CD4-positive, alpha-beta T cell treated with Interleukin-17A for 1 hour (primary cell): ENCODE measurements at regions not wholly inside any gene's neighbourhood (a gene's known extent, or its start where the extent isn't known, plus 50 kb on each side); places are given as distances from the start of the nearest gene placed in this dataset.

Source experiments
- DNase-seq: peaks from one replicate; pipeline ENCODE4 v3.0.0-alpha.2; 2020

GRCh38 chr10:44627591-44628354, 242.9 kb upstream of the CXCL12 start:
- no peak for DNase-seq

GRCh38 chr10:44628921-44629320, 244.0 kb upstream of the CXCL12 start:
- DNase-seq = no peak

- no peak for DNase-seq
Measured at GRCh38 chr10:44635176-44635575, 250.3 kb upstream of the CXCL12 start.

DNA sequence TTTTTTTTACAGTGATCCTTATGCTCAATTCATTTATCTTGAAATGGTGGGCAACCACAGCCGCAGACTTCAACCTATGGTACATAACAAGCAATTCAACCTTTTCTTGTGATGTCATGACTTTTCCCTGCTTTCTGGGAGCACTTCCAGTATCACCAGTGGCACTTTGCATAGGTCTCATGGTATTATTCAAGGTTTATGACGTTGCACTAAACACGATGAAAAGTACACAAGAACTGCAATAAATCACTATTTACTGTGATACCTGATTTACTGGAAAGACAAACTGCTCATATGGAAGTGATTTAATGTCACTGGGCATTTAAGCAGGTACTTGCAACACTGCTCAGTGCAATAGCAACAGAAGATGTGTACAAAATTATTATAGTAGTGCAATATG, 251.7 kb upstream of the CXCL12 start:
- no peak for DNase-seq

- DNase-seq = no peak
Measured at GRCh38 chr10:44640429-44640828, 255.5 kb upstream of the CXCL12 start.

DNA sequence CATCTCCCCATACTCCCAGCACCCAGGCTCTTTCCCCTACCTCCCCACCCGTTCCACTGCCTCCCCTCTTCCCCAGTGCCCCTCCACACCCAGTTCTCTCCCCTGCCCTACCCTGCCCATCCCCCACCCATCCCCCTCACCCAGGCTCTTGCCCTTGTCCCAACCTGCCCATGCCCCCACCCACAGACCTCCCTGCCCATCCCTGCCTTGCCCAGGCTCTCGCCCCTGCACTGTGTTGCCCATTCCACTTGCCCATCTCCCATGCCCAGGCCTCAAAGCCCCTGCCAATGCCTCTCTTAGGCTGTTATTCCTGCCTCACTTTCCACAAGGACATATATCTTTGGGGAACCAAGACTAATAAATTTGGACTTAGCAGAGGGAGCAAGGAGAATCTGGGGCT, 262.6 kb upstream of the CXCL12 start:
- DNase-seq = no peak

DNA sequence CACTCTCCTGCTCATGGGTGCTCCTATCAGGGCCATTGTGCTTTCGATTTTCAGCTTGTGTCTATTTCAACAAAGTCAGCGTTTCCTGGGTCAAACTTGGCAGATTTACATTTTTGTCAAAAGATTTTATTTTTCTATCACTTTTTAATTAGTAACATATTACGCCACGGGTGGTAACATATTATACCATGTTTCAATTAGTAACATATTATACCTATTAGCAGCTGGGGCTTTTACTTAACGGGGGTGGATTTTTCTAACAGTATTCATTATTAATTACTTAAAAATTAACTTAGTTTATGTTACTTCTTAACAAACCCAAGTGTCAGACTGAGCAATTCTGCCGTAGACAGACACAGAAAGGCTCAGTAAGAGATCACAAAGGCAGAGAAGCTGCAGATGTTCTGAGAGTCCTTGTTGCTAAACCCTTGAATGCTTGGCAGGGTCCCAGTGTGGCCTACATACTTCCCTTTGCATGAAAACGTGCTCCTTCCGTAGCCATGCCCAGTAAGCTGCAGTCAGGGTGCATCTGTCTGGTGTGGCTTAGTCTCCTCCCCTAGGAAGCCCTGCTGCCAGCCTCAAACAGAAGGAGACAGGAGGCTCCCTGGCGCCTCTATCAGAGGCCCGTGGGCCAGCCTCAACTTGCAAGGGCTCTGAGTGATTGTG, 263.1 kb upstream of the CXCL12 start:
- DNase-seq = no peak

- no peak for DNase-seq
Measured at GRCh38 chr10:44650691-44651661, 260.2 kb upstream of the TMEM72 start.

GRCh38 chr10:44651834-44652233, 259.3 kb upstream of the TMEM72 start:
- no peak for DNase-seq

- no peak for DNase-seq
Measured at GRCh38 chr10:44659320-44659719, 251.8 kb upstream of the TMEM72 start.

- DNase-seq = no peak
Measured at GRCh38 chr10:44660271-44660670, 250.9 kb upstream of the TMEM72 start.

DNA sequence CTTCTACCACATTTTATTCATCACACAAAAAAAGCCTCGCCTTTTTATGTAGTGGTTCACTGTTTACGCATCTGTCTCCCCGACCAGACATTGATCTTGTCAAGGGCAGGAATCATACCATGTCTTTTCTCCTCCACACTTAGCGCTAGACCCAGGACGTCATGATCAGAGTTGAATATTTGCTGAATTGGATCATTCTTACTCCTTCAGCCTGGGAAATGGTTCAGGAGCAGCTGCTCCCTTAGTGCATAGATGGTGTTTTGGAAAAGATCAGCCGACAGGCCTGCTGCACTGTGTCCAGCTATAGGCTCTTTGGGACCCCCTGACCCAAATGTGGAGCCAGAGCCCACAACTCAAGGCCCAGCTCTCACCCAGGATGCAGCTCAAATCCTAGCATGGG, 249.1 kb upstream of the TMEM72 start:
- no peak for DNase-seq

DNA sequence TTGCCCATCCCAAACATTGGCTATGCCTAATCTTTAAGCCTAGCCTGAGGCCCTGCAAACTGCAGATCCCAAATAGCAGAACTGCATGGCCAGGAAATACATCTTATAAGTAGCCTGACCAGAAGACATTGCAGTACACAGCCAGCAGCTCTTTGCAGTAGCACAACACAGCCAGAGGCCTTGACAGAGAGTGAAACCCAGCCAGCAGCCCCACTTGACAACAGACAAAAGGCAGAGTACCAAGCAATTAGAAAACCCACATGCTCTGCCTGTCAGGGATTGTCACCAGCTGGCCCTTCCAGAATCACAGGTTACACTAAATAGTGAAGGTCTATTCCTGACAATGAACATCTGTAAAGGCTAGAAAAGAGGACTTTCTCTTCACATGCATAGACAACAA, 242.8 kb upstream of the TMEM72 start:
- DNase-seq = no peak

DNA sequence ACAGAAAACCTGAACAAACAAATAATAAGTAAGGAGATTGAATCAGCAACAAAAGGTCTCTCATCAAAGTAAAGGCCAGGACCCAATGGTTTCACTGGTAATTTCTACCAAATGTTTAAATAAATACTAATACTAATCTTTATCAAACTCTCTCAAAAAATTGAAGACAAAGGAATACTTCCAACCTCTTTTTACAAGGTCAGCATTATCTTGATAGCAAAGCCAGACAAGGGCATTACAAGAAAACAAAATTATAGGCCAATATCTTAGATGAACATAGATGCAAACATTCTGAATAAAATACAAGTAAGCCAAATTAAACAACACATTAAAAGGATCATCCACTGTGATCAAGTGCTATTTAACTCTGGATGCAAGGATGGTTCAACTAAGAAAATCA, 239.8 kb upstream of the TMEM72 start:
- no peak for DNase-seq

DNA sequence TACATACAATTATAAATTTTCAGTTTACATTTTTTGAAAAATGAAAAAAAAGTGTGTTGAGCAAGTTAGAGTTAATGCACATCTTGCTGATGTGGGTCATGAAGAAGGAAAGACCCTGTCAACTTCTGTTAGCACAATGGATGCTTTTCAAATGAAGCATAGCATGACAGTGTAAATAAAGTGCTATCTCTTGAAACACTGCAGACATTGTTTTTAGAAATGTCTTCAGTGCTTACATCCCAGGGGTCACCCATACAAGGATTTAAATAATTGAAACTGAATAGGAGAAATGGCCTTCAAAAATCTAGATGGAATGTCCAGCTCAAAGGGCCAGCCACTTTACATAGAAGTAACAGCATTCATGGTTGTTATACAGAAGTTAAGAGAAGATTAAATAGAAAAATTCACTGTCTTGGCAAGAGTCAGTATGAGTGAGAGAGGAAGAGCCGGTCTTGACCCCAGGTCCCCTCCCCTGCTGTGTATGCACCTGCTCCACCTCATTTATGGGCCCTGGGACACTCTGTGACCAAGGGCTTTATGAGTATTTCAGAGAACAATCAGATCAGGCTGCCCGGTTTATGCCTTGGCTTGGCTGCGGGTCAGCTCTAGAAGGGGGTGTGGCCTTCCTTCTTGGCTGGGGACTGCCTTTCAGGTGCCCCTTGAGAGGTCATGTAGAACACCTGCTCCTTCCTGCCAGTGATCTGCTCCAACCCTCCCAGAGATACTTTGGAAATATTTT, 237.7 kb upstream of the TMEM72 start:
- no peak for DNase-seq

DNA sequence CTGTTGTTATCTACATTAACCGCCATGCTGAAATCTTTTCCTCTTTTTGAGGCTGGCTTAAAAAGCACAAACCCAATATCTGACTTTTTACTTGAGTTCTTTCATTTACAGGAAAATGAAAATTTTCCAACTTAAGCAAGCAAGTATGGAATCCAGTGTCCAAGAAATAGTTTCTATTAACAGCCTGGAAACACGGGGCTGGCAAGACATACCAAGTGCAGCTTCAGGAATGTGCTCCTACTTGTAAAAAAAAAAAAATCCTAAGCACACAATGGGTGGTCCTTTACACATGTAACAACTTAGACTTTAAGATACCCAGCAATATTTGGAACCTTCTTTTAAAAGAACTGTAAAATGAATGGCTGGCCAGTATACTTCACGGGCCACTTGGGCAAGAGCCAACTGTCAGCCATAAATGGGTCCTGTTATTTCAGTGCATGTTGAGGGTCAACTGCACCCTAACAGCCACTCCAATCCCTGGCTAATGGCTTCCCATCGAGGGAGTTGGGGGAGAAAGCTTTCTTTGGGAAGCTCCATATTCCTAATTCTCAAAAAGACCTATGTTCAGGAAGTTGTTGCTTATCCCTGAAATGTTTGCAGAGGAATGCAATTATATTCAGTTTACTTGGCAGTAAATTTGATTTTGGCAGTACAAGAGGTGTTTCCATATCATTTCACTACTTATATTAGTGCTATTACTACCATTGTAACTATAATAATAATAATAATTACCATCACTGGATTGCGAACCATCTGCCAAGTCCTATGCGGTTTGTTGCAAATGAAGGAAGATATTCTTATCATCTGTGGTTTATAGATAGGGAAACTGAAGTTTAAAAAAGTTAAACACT, 236.4 kb upstream of the TMEM72 start:
- DNase-seq = no peak

GRCh38 chr10:44675387-44675874, 235.7 kb upstream of the TMEM72 start:
- no peak for DNase-seq

- no peak for DNase-seq
Measured at GRCh38 chr10:44680764-44681163, 230.4 kb upstream of the TMEM72 start.

- DNase-seq = no peak
Measured at GRCh38 chr10:44682507-44682906, 228.6 kb upstream of the TMEM72 start.

GRCh38 chr10:44684661-44685060, 226.5 kb upstream of the TMEM72 start:
- no peak for DNase-seq

DNA sequence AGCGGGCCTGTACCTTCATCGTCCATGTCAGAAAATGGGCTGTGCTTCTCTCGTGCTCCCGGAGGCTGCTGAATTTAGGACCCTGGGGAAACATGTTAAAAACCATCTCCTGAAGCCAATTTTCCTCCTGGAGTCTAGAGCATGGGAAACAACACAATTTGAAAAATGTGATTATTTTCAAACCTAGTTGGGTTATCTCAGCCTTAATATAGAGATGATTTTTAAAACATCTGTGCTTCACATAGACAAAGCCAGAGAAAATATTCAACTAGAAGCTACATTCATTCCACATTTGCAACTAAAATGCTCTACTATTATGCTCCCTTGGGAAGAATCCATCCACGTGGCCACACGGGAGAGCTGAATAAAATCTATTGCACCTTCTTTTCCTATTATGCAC, 225.9 kb upstream of the TMEM72 start:
- no peak for DNase-seq

- no peak for DNase-seq
Measured at GRCh38 chr10:44685747-44686146, 225.4 kb upstream of the TMEM72 start.
